Liver (tissue), 8 donors: ENCODE measurements at regions not wholly inside any gene's neighbourhood (a gene's known extent, or its start where the extent isn't known, plus 50 kb on each side); places are given as distances from the start of the nearest gene placed in this dataset.

Experiments used
- DNase-seq: peaks from one replicate; pipeline ENCODE4 v3.0.0-alpha.2; 2017; ENCODE audit warnings: low spot score
- H3K27ac ChIP-seq, 2 donors: one replicate each; pipeline ENCODE4 v1.7.0; 2013; ENCODE audit warnings: inconsistent platforms in 2 of 2, low read length in 2 of 2, control low read depth in 1 of 2, low read depth in 1 of 2, mild to moderate bottlenecking in 1 of 2
- H3K27me3 ChIP-seq, 4 donors: one replicate each; pipeline versions ENCODE4 v1.6.1 to v1.7.0; 2013; ENCODE audit warnings: low read length in 3 of 4, inconsistent platforms in 1 of 4, mild to moderate bottlenecking in 1 of 4, moderate library complexity in 1 of 4; ENCODE audit not compliant: control insufficient read depth in 4 of 4, insufficient read depth in 4 of 4
- H3K36me3 ChIP-seq, 4 donors: one replicate each; pipeline versions ENCODE4 v1.6.1 to v1.7.0; 2013; ENCODE audit warnings: low read length in 3 of 4, mild to moderate bottlenecking in 3 of 4, low read depth in 1 of 4, moderate library complexity in 1 of 4; ENCODE audit not compliant: control insufficient read depth in 4 of 4, insufficient read depth in 3 of 4
- H3K4me1 ChIP-seq, 4 donors: one replicate each; pipeline versions ENCODE4 v1.6.1 to v1.7.0; 2013; ENCODE audit warnings: low read length in 3 of 4, mild to moderate bottlenecking in 3 of 4, moderate library complexity in 1 of 4; ENCODE audit not compliant: control insufficient read depth in 4 of 4, insufficient read depth in 4 of 4
- H3K4me3 ChIP-seq, 3 donors: one replicate each; pipeline versions ENCODE4 v1.6.1 to v1.7.0; 2013; ENCODE audit warnings: low read length in 3 of 3, control low read depth in 1 of 3, low read depth in 1 of 3, mild to moderate bottlenecking in 1 of 3
- H3K9ac ChIP-seq, 2 donors: one replicate each; pipeline ENCODE4 v1.7.0; 2013; ENCODE audit warnings: low read length in 2 of 2, mild to moderate bottlenecking in 2 of 2, moderate library complexity in 2 of 2, control low read depth in 1 of 2, low read depth in 1 of 2
- H3K9me3 ChIP-seq, 4 donors: one replicate each; pipeline versions ENCODE4 v1.6.1 to v1.7.0; 2013; ENCODE audit warnings: low read length in 3 of 4; ENCODE audit not compliant: control insufficient read depth in 4 of 4
- ATF3 ChIP-seq: IDR thresholded peaks from 2 replicates; pipeline ENCODE4 v1.6.1; 2016; ENCODE audit warnings: antibody characterized with exemption
- CTCF ChIP-seq: fragments of 150-350 bp; IDR thresholded peaks from 2 replicates; pipeline ENCODE4 v1.5.1; 2017; ENCODE audit warnings: improper control_type of control experiment, low read depth, low read length; ENCODE audit not compliant: missing input control
- EGR1 ChIP-seq, 2 donors: IDR thresholded peaks; 2 replicates each; pipeline ENCODE4 v1.6.1; 2016 to 2018; ENCODE audit warnings: antibody characterized with exemption in 2 of 2, low read depth in 2 of 2
- FOXA1 ChIP-seq: IDR thresholded peaks from 2 replicates; pipeline ENCODE4 v1.6.1; 2016; ENCODE audit warnings: antibody characterized with exemption
- FOXA2 ChIP-seq: IDR thresholded peaks from 2 replicates; pipeline ENCODE4 v1.6.1; 2016; ENCODE audit warnings: antibody characterized with exemption
- GABPA ChIP-seq, 2 donors: IDR thresholded peaks in 1 of 2; conservative IDR thresholded peaks in 1 of 2; 2 replicates each; pipeline ENCODE4 v1.6.1; 2016; ENCODE audit warnings: antibody characterized with exemption in 2 of 2, mild to moderate bottlenecking in 1 of 2, moderate library complexity in 1 of 2
- HNF4A ChIP-seq, 2 donors: conservative IDR thresholded peaks; 2 replicates each; pipeline ENCODE4 v1.6.1; 2016; ENCODE audit warnings: antibody characterized with exemption in 2 of 2, mild to moderate bottlenecking in 2 of 2
- HNF4G ChIP-seq: IDR thresholded peaks from 2 replicates; pipeline ENCODE4 v1.6.1; 2016; ENCODE audit warnings: antibody characterized with exemption
- JUND ChIP-seq, 2 donors: IDR thresholded peaks; 2 replicates each; pipeline ENCODE4 v1.6.1; 2016; ENCODE audit warnings: antibody characterized with exemption in 2 of 2
- MAX ChIP-seq: IDR thresholded peaks from 2 replicates; pipeline ENCODE4 v1.6.1; 2016; ENCODE audit warnings: antibody characterized with exemption
- NR2F2 ChIP-seq: IDR thresholded peaks from 2 replicates; pipeline ENCODE4 v1.6.1; 2016; ENCODE audit warnings: antibody characterized with exemption
- RAD21 ChIP-seq, 2 donors: IDR thresholded peaks; 2 replicates each; pipeline ENCODE4 v1.6.1; 2016; ENCODE audit warnings: antibody characterized with exemption in 2 of 2, mild to moderate bottlenecking in 2 of 2
- RXRA ChIP-seq, 2 donors: IDR thresholded peaks; 2 replicates each; pipeline ENCODE4 v1.6.1; 2017 to 2018; ENCODE audit warnings: antibody characterized with exemption in 2 of 2, mild to moderate bottlenecking in 1 of 2
- SP1 ChIP-seq: IDR thresholded peaks from 2 replicates; pipeline ENCODE4 v1.6.1; 2018; ENCODE audit warnings: antibody characterized with exemption, mild to moderate bottlenecking
- TAF1 ChIP-seq: conservative IDR thresholded peaks from 2 replicates; pipeline ENCODE4 v1.6.1; 2016; ENCODE audit warnings: antibody characterized with exemption, mild to moderate bottlenecking
- YY1 ChIP-seq: IDR thresholded peaks from 2 replicates; pipeline ENCODE4 v1.6.1; 2016; ENCODE audit warnings: antibody characterized with exemption, mild to moderate bottlenecking
- ZBTB33 ChIP-seq: IDR thresholded peaks from 2 replicates; pipeline ENCODE4 v1.6.1; 2016; ENCODE audit warnings: antibody characterized with exemption
- WGBS: extraction: QIAGEN DNeasy Blood & Tissue Kit; methylation state at CpG from one replicate; pipeline ENCODE4 v1.1.7; 2013; 5-methylcytosine and 5-hydroxymethylcytosine counted together
- donor health status: healthy.
- donor health status: healthy.
- donor health status: healthy.
- donor health status: healthy.
- donor health status: healthy.

- no peak for DNase-seq
- no peaks in the 10 kb centered on the region for H3K27me3 ChIP-seq
- H3K4me1 ChIP-seq = no peaks in the 10 kb centered on the region
- H3K9me3 ChIP-seq = no peaks in the 10 kb centered on the region
- no peak overlapping the region for H3K27ac ChIP-seq
- H3K9ac ChIP-seq = no peak overlapping the region
- TF ChIP-seq RXRA (IDR thresholded peaks at IDR 0.05) (no peak), TAF1 (no peak), HNF4A (conservative IDR thresholded peaks at IDR 0.05) (no peak), GABPA (IDR thresholded peaks at IDR 0.05 in 1 of 2, conservative IDR thresholded peaks at IDR 0.05 in 1 of 2) (no peak), RAD21 (IDR thresholded peaks at IDR 0.05) (no peak), JUND (IDR thresholded peaks at IDR 0.05) (no peak), NR2F2 (no peak), FOXA1 (no peak), YY1 (no peak), ZBTB33 (no peak), SP1 (no peak), CTCF (no peak), ATF3 (no peak), MAX (no peak), EGR1 (IDR thresholded peaks at IDR 0.05; ENCODE audit: low read depth in 2 of 2) (no peak), FOXA2 (no peak), HNF4G (no peak)
- H3K4me3 ChIP-seq = no peak overlapping the region
- no peaks in the 10 kb centered on the region for H3K36me3 ChIP-seq
- WGBS = 84% methylated on average over 1 of the region's 1 CpG
Observed at GRCh38 chr16:62876133-62876532, 839.9 kb upstream of the CDH8 start.

GRCh38 chr16:62872339-62872738 lies 836.1 kb upstream of the CDH8 start:
- Histone ChIP-seq H3K4me3 (no peak overlapping the region), H3K36me3 (no peaks in the 10 kb centered on the region), H3K27me3 (no peaks in the 10 kb centered on the region), H3K27ac (no peak overlapping the region), H3K9ac (no peak overlapping the region), H3K4me1 (no peaks in the 10 kb centered on the region), H3K9me3 (no peaks in the 10 kb centered on the region)
- WGBS = 86% methylated on average over 1 of the region's 1 CpG
- DNase-seq = no peak
- TF ChIP-seq FOXA2 = no peak
- no peak for TF ChIP-seq ZBTB33
- no peak for TF ChIP-seq FOXA1
- TF ChIP-seq MAX = no peak
- no peak for TF ChIP-seq SP1
- no peak for TF ChIP-seq RAD21 (IDR thresholded peaks at IDR 0.05)
- no peak for TF ChIP-seq HNF4G
- TF ChIP-seq RXRA (IDR thresholded peaks at IDR 0.05) = no peak
